Trophoblast cell (in vitro differentiated cells and primary cell): ENCODE measurements at regions not wholly inside any gene's neighbourhood (a gene's known extent, or its start where the extent isn't known, plus 50 kb on each side); places are given as distances from the start of the nearest gene placed in this dataset.

Experiments used
- DNase-seq, 2 donors: peaks; one replicate each; pipeline ENCODE4 v3.0.0-alpha.2; 2016
- H2AFZ ChIP-seq: 2 replicates; pipeline ENCODE4 v1.6.1; 2013; ENCODE audit warnings: low read length, moderate library complexity, mild to moderate bottlenecking; ENCODE audit not compliant: insufficient read depth, poor library complexity
- H2AK5ac ChIP-seq: 2 replicates; pipeline ENCODE4 v1.6.1; 2013; ENCODE audit warnings: mild to moderate bottlenecking, low read length
- H2BK120ac ChIP-seq: 2 replicates; pipeline ENCODE4 v1.6.1; 2013; ENCODE audit warnings: low read length, mild to moderate bottlenecking, moderate library complexity; ENCODE audit not compliant: insufficient read depth, poor library complexity
- H2BK12ac ChIP-seq: 2 replicates; pipeline ENCODE4 v1.6.1; 2013; ENCODE audit warnings: mild to moderate bottlenecking, low read length, moderate library complexity
- H2BK5ac ChIP-seq: 2 replicates; pipeline ENCODE4 v1.6.1; 2013; ENCODE audit warnings: low read length, low read depth, moderate library complexity, mild to moderate bottlenecking; ENCODE audit not compliant: poor library complexity
- H3K14ac ChIP-seq: 2 replicates; pipeline ENCODE4 v1.6.1; 2013; ENCODE audit warnings: mild to moderate bottlenecking, low read length
- H3K18ac ChIP-seq: 2 replicates; pipeline ENCODE4 v1.6.1; 2013; ENCODE audit warnings: mild to moderate bottlenecking, low read length
- H3K23ac ChIP-seq: 2 replicates; pipeline ENCODE4 v1.6.1; 2013; ENCODE audit warnings: low read length
- H3K27ac ChIP-seq: 2 replicates; pipeline ENCODE4 v1.5.1; 2013; ENCODE audit warnings: low read depth, mild to moderate bottlenecking, inconsistent platforms, low read length, moderate library complexity
- H3K27me3 ChIP-seq: 2 replicates; pipeline ENCODE4 v1.6.1; 2013; ENCODE audit warnings: inconsistent platforms, mild to moderate bottlenecking, low read length, moderate library complexity; ENCODE audit not compliant: insufficient read depth
- H3K36me3 ChIP-seq, 2 experiments: 1 replicate in 1 of 2; 2 replicates in 1 of 2; pipeline ENCODE4 v1.6.1; 2013; ENCODE audit warnings: low read length in 2 of 2, mild to moderate bottlenecking in 2 of 2, moderate library complexity in 1 of 2; ENCODE audit not compliant: insufficient read depth in 2 of 2, control insufficient read depth in 1 of 2
- H3K4ac ChIP-seq: 2 replicates; pipeline ENCODE4 v1.6.1; 2013; ENCODE audit warnings: low read depth, mild to moderate bottlenecking, low read length, moderate library complexity
- H3K4me1 ChIP-seq, 2 experiments: 1 replicate in 1 of 2; 2 replicates in 1 of 2; pipeline ENCODE4 v1.6.1; 2013; ENCODE audit warnings: low read length in 2 of 2, mild to moderate bottlenecking in 2 of 2, moderate library complexity in 1 of 2; ENCODE audit not compliant: insufficient read depth in 2 of 2, control insufficient read depth in 1 of 2
- H3K4me2 ChIP-seq: 2 replicates; pipeline ENCODE4 v1.6.1; 2013; ENCODE audit warnings: inconsistent platforms, mild to moderate bottlenecking, low read length, moderate library complexity
- H3K4me3 ChIP-seq: 2 replicates; pipeline ENCODE4 v1.5.1; 2013; ENCODE audit warnings: mild to moderate bottlenecking, low read depth, low read length, inconsistent platforms
- H3K79me1 ChIP-seq: one replicate; pipeline ENCODE4 v1.6.1; 2013; ENCODE audit warnings: low read length
- H3K79me2 ChIP-seq: 2 replicates; pipeline ENCODE4 v1.6.1; 2013; ENCODE audit warnings: low read length, mild to moderate bottlenecking; ENCODE audit not compliant: control insufficient read depth, insufficient read depth, poor library complexity
- H3K9ac ChIP-seq: 2 replicates; pipeline ENCODE4 v1.6.1; 2013; ENCODE audit warnings: mild to moderate bottlenecking, low read length
- H3K9me3 ChIP-seq: 2 replicates; pipeline ENCODE4 v1.6.1; 2013; ENCODE audit warnings: low read depth, mild to moderate bottlenecking, control low read depth, inconsistent platforms, low read length; ENCODE audit not compliant: insufficient read depth
- H4K12ac ChIP-seq: 2 replicates; pipeline ENCODE4 v1.6.1; 2013; ENCODE audit warnings: low read depth, mild to moderate bottlenecking, low read length, moderate library complexity
- H4K8ac ChIP-seq: 2 replicates; pipeline ENCODE4 v1.6.1; 2013; ENCODE audit warnings: low read depth, mild to moderate bottlenecking, low read length, moderate library complexity
- H4K91ac ChIP-seq: one replicate; pipeline ENCODE4 v1.6.1; 2013; ENCODE audit warnings: low read depth, mild to moderate bottlenecking, low read length, moderate library complexity
- WGBS: extraction: QIAGEN DNeasy Blood & Tissue Kit; methylation state at CpG from one replicate; pipeline ENCODE4 v1.1.7; 2013; ENCODE audit warnings: missing lambda C conversion rate; ENCODE audit not compliant: insufficient read length, insufficient coverage; ENCODE audit errors: extremely low coverage; 5-methylcytosine and 5-hydroxymethylcytosine counted together

DNA sequence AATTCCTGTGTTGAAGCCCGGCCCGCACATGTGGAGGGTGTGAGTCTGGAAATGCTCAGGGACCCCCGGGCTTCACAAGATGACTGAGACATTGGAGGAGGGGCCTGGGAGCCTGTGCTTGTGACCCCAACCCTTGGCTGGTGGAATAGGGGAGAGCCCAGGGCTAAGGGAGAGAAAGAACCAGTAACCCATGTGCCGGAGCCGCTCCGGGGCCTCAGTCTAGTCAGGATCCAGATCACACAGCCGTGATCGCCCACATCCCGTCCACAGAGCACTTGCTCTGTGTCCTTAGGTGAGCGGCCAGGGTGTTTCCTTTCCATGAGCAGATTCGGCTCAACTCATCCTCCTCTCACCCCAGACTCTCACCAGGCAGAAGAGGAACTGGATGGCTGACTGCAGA is 152.3 kb upstream of the RPS6KA2 start:
- Histone ChIP-seq H3K4me3 (no peak overlapping the region), H3K9ac (no peak overlapping the region), H4K8ac (no peak overlapping the region), H3K14ac (no peak overlapping the region), H2BK12ac (no peak overlapping the region), H2BK5ac (no peak overlapping the region), H3K27ac (no peak overlapping the region), H4K12ac (no peak overlapping the region), H3K79me1 (no peaks in the 10 kb centered on the region), H4K91ac (no peak overlapping the region), H2AK5ac (no peak overlapping the region), H3K4me2 (no peak overlapping the region), H3K23ac (no peak overlapping the region), H2BK120ac (no peak overlapping the region), H3K27me3 (no peaks in the 10 kb centered on the region), H3K18ac (no peak overlapping the region), H3K4ac (no peak overlapping the region), H3K9me3 (peaks cover 7% of the 10 kb centered on the region), H3K36me3 (no peaks in the 10 kb centered on the region), H3K79me2 (no peaks in the 10 kb centered on the region), H3K4me1 (peaks cover 0 to 3% of the 10 kb centered on the region in 2 experiments), H2AFZ (no peak overlapping the region)
- WGBS: no CpG with 5 or more reads among the region's 11 CpGs
- DNase-seq: no peak

DNA sequence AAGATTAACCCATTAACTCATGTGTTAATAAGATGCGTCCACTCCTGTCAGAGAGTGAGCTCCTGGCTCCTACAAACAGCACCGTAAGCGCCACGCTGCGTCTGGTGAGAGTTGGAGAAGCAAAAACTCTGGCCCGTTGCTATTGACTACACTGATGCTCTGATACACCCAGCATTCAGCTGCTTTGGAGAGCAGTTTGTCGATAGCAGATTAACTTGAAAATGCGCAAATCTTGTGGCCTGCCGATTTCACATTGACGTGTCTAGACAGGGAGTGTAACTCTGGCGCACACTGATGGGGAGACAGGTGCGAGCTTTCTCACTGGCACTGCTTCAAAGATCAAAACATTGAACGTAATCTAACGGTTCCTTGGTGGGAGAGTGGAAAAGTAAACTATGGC is 151.7 kb upstream of the RPS6KA2 start:
- WGBS: no CpG with 5 or more reads among the region's 14 CpGs

DNA sequence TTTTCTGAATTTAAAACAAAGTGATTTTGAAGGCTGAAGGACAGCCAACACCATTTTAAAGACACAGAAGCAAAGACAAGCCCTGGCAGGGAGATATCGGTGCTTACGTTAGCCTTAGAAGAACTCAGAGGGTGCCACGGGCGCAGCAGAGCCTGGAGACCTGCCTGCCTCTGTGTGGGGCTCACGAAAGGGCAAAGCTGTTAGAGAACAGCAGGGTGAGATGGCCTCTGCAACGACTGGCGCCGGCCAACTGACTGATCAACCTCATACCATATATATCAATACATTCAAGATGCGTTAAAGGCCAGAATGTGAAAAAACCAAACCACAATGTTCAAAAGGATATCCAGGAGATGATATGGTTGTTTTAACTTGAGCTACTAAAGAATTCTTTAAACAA is 151.0 kb upstream of the RPS6KA2 start:
- Histone ChIP-seq H3K4me2 (no peak overlapping the region), H2AK5ac (no peak overlapping the region), H3K79me2 (no peaks in the 10 kb centered on the region), H4K12ac (no peak overlapping the region), H2BK120ac (no peak overlapping the region), H3K4me1 (peaks cover 0 to 3% of the 10 kb centered on the region in 2 experiments), H3K9me3 (peaks cover 7% of the 10 kb centered on the region), H3K4me3 (no peak overlapping the region), H4K91ac (no peak overlapping the region), H3K27me3 (no peaks in the 10 kb centered on the region), H3K23ac (no peak overlapping the region), H3K9ac (no peak overlapping the region), H4K8ac (no peak overlapping the region), H3K27ac (no peak overlapping the region), H2BK5ac (no peak overlapping the region), H2BK12ac (no peak overlapping the region), H3K79me1 (no peaks in the 10 kb centered on the region), H3K18ac (no peak overlapping the region), H3K4ac (no peak overlapping the region), H2AFZ (no peak overlapping the region), H3K14ac (no peak overlapping the region), H3K36me3 (no peaks in the 10 kb centered on the region)
- no peak for DNase-seq
- WGBS: no CpG with 5 or more reads among the region's 9 CpGs

More for the DNA sequence above, 151.7 kb upstream of the RPS6KA2 start:
- Histone ChIP-seq H3K79me2 (no peaks in the 10 kb centered on the region), H3K4me3 (no peak overlapping the region), H3K4me2 (no peak overlapping the region), H3K9ac (no peak overlapping the region), H3K27ac (no peak overlapping the region), H3K18ac (no peak overlapping the region), H3K36me3 (no peaks in the 10 kb centered on the region), H4K12ac (no peak overlapping the region), H3K23ac (no peak overlapping the region), H3K79me1 (no peaks in the 10 kb centered on the region), H3K27me3 (no peaks in the 10 kb centered on the region), H3K9me3 (peaks cover 7% of the 10 kb centered on the region), H3K4ac (no peak overlapping the region), H2BK5ac (no peak overlapping the region), H2BK120ac (no peak overlapping the region), H2AFZ (no peak overlapping the region), H4K8ac (no peak overlapping the region), H2BK12ac (no peak overlapping the region), H3K14ac (no peak overlapping the region), H2AK5ac (no peak overlapping the region), H3K4me1 (peaks cover 0 to 3% of the 10 kb centered on the region in 2 experiments), H4K91ac (no peak overlapping the region)
- no peak for DNase-seq

DNA sequence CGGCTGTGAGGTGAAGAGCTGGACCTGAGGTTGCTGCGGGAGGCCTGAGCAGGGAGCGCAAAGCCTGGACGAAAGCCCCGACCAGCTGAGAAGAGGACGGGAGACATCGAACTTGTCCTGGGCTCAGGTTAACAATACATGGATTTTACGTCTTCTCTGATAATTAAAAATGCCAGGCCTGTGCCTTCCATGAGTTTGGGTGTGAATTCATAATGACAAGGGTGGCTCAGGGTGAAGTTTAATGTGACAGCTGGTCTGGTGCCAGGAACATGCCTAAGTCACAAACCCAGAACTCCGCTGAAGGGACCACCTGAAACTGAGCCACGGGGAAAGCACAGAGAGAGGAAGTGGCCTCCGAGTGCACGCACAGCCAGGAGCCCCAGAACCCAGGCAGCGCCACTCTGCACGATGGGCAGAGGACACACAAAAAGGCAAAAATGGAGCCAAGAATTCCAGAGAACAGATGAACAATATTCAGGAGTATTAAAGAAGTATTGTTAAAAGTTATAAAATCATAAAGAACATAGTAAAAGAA is 150.1 kb upstream of the RPS6KA2 start:
- no peak overlapping the region for H2AK5ac ChIP-seq
- H3K79me1 ChIP-seq: no peaks in the 10 kb centered on the region
- H4K91ac ChIP-seq: no peak overlapping the region
- H3K9me3 ChIP-seq: peaks cover 7% of the 10 kb centered on the region
- no peaks in the 10 kb centered on the region for H3K27me3 ChIP-seq
- no peak overlapping the region for H4K12ac ChIP-seq
- no peak overlapping the region for H2AFZ ChIP-seq
- no peak overlapping the region for H3K4me2 ChIP-seq
- H3K4me1 ChIP-seq: peaks cover 0 to 3% of the 10 kb centered on the region in 2 experiments
- H3K9ac ChIP-seq: no peak overlapping the region
- H4K8ac ChIP-seq: no peak overlapping the region
- no peak overlapping the region for H2BK5ac ChIP-seq
- no peaks in the 10 kb centered on the region for H3K36me3 ChIP-seq
- H3K27ac ChIP-seq: no peak overlapping the region
- H3K14ac ChIP-seq: no peak overlapping the region
- H3K79me2 ChIP-seq: no peaks in the 10 kb centered on the region
- WGBS: no CpG with 5 or more reads among the region's 14 CpGs
- H2BK120ac ChIP-seq: no peak overlapping the region
- no peak overlapping the region for H3K4ac ChIP-seq
- H2BK12ac ChIP-seq: no peak overlapping the region
- no peak overlapping the region for H3K23ac ChIP-seq
- no peak for DNase-seq
- H3K4me3 ChIP-seq: no peak overlapping the region
- H3K18ac ChIP-seq: no peak overlapping the region
